ENCODE measurements at regions not wholly inside any gene's neighbourhood (a gene's known extent, or its start where the extent isn't known, plus 50 kb on each side); places are given as distances from the start of the nearest gene placed in this dataset.
"Not testable (repeated sequence)": the region's sequence is repeated elsewhere in the genome, so short reads cannot be mapped to it uniquely, and the experiment has no call there.

DNA sequence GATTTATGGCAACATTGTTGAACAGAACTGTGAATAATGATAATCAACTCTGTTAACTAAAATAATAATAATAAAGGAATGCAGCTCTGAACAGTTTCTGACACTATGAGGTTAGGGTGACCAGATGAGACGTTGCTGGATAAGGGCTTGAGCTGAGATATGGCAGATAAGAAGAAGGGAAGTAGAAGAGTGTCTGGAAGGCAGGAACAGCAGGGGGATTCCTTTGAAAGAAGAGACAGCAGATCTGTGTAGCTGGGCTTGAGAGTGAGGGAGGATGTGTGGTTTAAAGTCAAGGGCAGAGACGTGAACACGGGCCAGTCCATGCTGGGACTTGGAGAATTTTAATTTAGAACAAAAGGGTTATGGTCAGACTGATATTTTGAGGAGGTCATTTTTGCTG, 273.1 kb upstream of the SLC14A2 start:
- DNase-seq (ENCODE audit: low read depth in 2 of 2): no peak

DNA sequence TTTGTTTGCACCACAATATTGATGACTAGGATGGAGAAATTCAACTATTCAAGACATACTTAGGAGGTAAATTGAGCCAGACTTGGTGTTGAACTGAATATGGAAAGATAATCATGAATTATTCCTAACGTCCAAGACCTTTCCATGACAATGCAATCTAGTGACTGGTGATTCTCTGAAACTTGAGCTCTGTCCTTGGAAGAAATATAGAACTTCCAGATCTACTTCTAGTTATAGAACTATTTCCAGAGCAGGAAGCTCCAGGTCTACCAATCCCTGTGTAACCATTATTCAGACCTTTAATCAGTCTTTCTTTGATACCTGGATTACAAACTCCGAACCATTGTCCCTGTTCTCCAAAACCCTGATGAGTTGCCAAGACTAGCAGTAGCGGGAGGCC, 272.6 kb upstream of the SLC14A2 start:
- DNase-seq (ENCODE audit: low read depth in 2 of 2): no peak

DNA sequence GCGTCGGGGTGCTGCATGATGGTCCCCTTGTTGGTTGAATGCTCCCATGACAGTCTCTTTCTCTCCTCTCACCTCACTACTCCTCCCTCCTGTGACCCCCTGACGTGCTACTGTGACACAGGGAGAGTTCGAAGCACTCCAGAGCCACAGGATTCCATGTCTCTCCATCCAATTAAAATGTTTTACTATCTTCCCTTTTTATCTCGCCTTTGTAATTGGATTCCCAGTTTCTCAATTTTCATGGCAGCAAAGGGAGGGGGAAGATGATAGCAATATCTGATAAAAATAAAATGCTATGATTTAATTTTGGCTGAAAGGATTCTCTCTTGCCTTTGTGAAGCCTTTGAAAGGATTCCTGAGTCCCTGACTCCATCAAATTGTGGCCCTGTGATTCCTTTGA, 271.9 kb upstream of the SLC14A2 start:
- DNase-seq (ENCODE audit: low read depth in 2 of 2): no peak

DNA sequence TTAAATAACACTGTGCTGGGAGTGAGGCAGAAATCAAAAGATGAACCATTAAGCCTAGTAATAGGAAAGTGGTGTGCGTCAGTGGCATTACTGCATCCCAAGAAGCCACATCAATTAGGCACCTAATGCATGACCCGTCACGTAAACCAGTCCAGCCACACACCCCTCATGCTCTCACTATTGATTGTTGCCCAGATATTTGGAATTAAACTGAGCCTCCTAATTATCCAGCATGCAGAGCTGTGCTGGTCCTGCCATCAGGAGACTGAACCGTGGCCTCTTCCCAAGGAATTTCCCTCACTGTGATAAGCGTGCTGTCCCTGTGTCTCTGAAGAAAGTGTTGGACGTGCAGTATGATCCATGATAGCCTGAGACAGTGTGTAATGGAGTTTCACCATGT, 270.6 kb upstream of the SLC14A2 start:
- not testable (repeated sequence) for DNase-seq (ENCODE audit: low read depth in 2 of 2)

DNA sequence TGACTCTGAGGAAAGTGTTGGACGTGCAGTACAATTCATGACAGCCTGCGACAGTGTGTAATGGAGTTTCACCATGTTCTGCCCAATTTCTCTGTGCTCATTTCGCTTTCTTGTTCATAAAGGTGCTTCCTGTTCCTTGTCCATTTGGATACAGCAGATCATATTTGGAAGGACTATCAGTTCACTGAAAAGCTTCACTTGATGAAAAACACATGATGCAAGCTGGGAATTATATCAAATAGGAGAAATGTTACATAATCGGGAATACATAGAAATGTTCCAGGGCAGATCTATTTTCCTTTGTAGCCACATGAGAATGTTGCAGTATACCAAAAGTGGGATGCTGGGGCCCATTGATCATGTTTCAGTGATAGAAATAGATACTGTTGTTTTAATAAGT, 266.3 kb upstream of the SLC14A2 start:
- no peak for DNase-seq (ENCODE audit: low read depth in 2 of 2)

DNA sequence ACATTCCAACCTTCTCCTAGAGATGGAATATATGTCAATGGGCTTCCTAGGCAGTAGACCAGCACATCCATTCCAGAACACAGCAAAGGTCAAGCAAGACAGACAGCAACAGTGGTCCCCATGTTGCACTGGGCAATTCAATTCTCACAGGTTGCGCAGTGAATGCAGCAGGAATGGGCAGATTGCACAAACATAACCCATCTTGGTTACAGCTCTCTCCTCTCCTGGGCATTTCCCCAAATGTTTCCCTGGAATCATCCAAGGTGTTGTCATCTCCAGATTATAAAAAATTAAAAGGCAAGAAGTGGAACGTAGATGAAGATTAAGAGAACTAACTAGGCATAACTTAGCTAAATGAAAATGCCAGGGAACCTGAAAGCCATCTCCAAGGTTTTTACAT, 265.8 kb upstream of the SLC14A2 start:
- no peak for DNase-seq (ENCODE audit: low read depth in 2 of 2)

DNA sequence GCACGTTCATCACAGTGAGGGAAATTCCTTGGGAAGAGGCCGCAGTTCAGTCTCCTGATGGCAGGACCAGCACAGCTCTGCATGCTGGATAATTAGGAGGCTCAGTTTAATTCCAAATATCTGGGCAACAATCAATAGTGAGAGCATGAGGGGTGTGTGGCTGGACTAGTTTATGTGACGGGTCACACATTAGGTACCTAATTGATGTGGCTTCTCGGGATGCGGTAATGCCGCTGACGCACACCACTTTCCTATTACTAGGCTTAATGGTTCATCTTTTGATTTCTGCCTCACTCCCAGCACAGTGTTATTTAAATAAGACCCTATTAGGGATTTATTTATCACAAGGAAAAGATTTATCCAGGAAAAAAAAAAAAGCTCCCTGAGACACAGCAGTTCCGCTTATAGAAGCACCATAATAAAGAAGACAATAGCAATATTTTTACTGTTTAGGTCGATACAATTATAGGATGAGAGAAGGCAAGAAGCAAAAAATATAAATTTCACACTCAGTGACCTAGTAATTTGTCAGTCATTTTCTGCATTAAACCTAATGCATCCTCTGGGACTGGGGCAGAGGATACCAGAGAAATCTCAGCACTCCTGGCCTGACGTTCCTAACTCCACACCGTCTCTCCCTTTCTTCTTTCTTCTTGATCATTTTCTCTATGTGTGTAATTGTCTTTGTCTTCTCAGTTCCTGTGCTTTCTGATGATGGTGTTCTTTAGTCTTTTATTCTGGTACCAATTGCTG, 264.7 kb upstream of the SLC14A2 start:
- DNase-seq (ENCODE audit: low read depth in 2 of 2): no peak

DNA sequence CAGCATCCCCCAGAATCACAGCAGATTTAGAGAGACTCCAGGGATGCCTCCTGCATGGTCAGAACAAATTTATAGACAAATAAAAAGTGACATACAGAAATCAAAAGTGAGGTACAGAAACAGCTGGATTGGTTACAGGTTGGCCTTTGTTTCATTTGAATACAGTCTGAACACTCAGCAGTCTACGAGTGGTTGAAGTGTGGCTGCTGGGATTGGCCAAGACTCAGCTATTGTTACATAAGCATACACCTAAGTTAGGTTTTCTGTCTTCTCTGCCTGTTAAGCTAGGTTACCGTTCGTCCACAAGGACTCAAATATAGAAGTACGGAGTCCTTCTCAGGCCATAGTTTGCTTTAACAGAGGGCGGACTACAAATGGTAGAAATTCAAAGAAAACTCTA, 262.4 kb upstream of the SLC14A2 start:
- DNase-seq (ENCODE audit: low read depth in 2 of 2): no peak

DNA sequence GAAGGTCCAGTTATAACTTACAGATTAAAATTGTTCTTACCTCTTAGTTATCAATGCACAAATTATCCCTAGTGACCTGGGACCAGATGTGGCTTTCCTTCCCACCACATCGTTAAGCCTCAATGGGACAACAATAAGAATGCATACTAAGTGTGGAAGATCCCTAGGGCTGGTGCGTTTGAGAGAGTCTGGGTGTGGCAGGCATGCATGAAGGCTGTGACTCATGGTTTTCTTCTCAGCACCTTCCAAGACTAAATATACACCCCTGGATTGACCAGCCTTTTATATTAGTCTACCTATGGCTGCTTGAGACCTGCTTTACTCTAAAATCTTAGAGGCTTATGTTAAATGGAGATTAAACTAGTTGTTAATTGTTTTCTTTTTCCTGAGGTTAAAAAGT, 261.7 kb upstream of the SLC14A2 start:
- DNase-seq (ENCODE audit: low read depth in 2 of 2): no peak

DNA sequence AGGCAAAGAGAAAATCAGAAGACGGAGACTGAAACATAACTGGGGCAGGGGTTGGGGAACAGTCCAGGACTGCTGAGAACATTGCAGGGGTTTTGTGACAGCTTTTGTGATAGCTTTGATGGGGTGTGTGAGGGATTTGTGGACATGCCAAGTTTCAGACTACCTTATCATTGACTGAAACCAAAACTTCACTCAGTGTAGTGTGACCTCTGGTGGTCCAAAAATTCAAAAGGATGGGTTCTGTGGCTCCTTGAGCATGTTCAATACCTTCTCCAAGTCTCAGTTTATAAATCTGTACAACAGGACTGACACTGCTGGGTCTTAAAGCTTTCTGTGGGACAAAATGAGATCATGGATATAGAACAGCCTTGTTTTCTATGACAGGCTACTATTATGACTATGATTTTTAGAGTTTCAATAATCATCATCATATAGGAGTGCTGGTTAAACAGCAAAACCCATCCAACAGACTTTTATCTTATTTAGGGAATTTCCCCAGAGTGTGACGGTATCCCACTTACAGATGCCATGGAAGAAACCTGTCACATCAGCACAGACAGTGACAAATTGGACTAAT, 259.2 kb upstream of the SLC14A2 start:
- no peak for DNase-seq (ENCODE audit: low read depth in 2 of 2)

DNA sequence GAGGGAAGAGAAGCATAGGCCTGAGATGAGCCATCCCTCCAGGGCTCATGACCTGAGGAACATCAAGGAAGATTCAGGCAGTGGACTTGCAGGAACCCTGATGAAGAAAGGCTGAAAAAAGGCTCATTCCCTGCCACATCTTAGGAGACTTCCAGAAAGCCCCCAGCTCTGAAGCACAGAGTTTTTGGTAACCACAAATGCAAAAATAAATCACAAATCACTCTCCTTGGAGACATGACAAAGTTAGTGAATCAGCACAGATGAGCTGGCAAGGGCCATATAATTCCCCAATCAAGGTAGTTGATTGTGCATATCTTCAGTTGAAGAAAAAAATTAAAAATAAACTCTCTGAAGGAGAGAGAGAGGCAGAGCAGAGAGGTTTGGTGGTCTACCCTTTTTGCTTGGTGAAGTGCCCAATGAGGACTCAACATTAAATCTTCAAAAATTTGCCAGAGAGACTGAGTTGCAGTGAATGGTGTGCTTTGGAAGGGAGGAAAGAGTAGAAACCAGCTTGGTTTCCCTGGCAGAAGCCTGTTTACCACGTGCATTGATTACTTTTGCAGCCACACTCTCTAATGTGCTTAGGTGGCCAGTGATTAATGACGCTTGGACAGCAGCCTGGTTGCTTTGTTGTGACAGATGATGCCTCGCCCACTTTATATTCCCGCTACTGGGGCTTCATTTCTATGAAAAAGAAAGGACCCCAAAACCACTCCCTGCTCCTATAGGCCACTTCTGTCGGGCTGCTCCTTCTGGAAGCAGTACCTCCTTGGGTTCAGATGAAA, 257.4 kb upstream of the SLC14A2 start:
- DNase-seq (ENCODE audit: low read depth in 2 of 2): peak; percentile 52 to 61

DNA sequence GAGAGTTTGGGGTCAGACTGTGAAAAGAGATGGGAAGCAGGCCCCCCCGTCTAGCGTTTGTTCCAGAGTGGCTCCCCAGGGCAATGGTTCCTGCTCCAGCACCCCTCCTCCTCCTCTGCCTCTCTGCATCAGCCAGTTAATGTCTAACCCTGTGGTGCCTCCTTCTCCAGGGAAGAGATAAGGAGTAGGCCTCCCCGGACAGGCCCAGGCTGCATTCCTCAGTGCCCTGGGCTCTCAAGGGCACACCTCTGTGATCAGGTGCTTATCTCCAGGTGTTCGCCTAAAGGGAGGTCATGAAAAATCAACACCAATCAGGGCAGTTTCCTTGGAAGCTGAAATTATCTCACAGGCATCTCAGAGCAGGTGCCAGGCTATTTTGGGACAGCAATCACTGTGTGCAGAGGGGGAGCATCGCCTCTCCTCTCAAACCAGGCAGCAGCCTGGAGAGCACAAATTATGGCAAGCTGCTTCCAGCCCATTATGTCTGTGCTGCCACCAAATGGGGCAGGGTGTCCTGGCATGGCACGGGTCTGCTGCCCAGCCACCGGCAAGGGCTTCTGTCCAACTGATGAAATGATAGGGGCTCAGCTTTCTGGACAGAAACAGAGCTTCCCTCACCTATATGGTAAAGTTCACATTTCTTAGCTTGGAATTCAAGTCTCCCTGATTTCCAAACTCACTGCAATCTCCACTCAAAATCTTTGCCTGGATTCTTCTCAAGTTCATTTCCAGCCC, 255.8 kb upstream of the SLC14A2 start:
- no peak for DNase-seq (ENCODE audit: low read depth in 2 of 2)

DNA sequence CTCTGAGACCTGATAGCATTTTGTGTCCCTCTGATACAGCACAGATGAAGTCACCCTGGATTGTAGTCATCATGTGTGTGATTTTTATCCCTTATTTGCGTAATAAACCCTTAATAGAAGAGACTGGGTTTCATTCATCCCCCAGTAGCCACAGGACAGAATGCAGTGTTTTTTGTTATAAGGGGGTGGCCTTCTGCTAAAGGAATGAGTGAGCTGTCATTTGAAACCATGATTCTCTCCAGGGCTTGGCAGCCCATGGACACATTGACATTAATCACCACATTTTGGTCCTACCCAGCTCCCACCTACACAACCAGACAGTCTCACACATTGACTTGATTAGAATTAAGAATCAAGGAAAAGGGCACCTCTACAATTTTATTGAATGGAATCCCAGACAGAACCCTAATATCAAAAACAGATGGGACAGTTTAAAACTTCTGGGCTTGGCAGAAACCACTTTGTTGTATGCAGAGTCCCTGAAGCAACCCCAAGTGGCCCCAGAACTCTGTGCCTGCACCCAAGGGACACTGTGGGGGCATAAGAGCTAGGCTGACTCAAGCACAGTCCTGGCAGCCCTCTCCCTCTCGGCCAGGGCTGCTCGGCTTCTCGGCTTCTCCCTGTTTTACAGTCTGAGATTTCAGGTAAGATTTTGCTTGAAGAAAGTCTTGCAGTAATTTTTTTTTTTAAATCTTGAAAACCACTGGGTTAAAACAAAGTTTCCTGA, 254.0 kb upstream of the SLC14A2 start:
- DNase-seq (ENCODE audit: low read depth in 2 of 2): peak; percentile 80 to 81

DNA sequence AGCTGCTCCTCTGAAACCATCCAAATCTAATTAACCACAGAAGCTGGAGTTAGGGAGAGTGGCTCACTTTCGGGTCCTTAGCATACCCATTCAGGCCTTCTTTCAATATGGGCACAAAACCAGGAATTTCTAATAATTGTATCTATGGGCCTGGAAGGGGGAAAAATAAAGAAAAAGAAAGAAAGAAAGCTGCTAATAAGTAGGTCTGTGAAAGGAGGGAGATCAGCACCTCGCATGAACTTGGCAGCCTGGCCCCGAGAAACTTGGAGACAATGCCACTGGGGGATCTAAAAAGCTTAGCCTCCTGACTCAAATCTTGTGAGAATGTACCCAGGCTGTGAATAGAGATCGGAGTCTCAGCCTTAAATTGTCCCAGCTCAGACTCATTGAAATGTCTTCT, 252.1 kb upstream of the SLC14A2 start:
- no peak for DNase-seq (ENCODE audit: low read depth in 2 of 2)

DNA sequence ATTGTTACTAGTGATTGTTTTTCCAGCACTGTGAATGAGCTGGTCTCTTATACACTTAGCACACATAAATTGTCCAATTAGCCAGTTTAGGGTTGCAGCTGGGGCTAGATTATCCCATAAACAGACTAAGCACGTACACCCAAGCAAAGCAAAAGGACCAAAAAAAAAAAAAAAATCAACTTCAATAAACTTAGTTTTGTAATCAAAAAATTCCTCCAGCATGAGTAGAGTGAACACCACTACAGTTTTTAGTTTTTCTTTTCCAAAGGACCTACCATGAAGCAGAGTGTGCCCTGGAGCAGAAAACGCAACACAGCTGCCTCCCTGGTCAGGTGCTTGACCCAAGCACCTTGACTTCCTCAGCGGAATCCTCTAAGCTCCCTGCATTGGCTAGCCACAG, 249.4 kb upstream of the SLC14A2 start:
- no peak for DNase-seq (ENCODE audit: low read depth in 2 of 2)

DNA sequence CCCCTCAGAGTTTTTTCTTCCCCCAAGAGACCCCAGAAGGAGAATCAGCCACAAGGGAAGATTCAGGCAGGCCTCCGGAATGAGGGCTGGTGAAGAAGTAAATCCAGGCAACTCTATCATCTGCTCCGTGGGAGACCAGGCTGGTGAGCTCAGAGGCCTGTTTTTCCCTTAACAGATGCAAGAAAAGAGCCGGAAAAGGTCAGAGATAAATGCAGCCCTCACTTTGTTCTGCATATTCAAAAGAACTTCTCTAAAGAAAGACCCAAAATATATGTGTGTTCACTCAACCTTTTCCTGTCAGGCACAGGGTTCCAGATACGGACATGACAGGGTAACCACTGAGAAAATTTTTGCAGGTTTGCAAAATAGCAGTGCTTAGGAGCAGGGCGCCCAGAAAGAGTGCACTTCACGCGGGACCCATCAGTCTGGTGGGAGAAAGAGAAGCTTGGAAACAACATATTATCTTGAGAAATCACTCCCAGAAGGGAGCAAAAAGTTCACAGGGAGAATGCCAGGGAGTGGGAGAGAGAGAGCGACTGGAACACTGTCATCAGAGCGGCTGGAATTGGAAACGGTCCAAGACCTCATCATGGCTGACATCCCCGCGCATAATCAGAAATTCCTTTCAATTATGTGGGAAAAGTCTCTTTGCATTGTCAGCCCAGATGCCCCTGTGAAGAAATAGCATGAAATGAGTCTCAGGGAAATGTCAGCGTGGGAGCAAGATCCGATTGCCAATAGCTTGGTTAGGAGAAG, 244.8 kb upstream of the SLC14A2 start:
- DNase-seq (ENCODE audit: low read depth in 2 of 2): peak in 1 of 2 experiments; percentile 47

DNA sequence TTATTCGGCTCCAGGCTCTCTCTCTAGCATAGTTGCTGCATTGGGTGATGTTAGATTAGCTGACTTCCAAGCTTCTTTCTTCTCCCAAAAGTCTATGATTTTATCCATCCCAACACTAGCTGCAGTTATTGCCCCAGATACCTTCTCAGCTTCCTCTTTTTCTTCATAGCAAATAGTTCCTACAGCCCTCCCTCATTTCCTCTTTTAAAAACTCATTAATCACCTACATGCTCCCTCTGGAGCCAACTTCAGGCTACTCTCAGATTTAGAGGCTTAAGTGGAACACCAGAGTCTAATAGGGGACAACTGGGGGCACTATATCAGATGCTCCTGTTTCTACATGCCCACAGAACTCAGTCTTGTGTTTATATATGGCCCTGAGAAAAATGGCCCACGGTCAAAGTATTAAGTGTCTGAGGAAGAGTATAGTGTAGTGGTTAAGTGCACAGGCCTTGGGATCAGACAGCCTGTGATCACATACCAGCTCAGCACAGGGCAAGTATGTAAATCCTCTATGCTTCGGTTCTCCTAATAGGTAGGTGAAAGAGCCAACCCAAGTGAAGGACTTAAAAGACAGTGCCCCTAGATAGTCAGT, 241.9 kb upstream of the SLC14A2 start:
- no peak for DNase-seq (ENCODE audit: low read depth in 2 of 2)

DNA sequence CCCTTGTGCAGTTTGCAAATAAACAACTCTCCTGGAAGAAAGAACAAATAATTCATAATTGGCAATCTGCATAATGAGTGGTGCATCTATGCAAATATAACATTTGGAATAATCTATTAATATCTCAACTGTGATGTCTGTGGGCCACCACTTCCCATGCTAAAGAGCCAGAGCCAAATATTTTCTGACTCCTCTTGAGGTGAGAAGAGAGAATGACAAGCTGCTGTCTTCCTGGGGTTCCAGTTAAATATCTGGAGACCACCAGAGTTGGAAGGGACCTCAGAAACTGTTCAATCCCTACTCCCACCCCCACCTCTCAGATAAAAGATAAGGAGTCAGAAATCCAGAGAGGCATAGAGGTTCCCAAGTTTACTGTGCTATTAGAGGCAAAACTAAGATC, 241.0 kb upstream of the SLC14A2 start:
- DNase-seq (ENCODE audit: low read depth in 2 of 2): no peak

DNA sequence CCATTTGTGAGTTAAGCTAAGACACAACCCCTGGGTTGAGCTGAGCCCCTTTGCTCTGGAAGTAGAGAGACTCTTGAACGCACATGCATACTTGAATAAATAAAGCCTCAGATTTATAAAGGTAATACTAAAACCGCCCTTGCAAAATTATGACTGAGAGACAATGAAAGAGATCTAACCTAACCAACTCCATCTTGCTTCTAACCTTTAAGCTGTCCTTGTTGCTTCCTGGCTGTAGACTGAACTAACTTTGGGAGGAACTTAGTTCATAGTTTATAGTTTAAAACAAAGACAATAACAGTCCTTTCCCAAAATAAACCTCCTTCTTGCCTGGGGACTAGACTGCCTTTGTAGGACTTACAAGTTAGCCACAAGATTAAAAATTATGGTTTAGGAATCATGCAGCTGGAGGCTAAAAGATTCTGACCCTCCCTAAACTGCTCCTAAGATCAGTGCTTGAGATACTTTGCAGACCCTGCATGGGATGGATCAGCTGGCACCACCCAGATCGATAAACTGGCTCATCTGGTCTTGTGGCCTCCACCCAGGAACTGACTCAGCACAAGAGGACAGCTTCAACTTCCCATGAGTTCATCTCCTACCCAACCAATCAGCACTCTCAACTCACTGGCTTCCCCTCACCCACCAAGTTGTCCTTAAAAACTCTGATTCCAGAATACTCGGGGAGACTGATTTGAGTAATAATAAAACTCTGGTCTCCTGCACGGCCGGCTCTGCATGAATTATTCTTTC, 240.2 kb upstream of the SLC14A2 start:
- no peak for DNase-seq (ENCODE audit: low read depth in 2 of 2)

DNA sequence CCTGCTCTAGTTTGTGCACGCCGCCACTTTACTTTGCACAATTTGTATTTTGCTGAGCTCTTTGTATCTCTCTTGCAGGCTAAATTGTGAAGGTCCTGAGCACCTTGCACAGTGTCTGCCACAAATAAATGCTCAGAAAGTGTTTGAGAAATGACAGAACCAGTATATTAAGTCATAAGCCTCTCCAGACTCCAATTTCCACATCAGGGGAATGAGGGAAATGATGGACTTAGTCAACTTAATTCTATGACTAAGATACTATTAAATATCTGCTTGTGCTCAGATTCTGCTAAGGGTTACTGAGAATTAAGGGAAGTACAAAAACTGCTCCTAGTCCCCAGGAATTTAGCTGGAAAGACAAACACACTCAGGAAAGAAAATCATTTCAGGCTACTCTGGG, 239.1 kb upstream of the SLC14A2 start:
- no peak for DNase-seq (ENCODE audit: low read depth in 2 of 2)

Measured in fibroblast of skin of left biceps (primary cell).